ENCODE measurements at regions not wholly inside any gene's neighbourhood (a gene's known extent, or its start where the extent isn't known, plus 50 kb on each side); places are given as distances from the start of the nearest gene placed in this dataset.

DNA sequence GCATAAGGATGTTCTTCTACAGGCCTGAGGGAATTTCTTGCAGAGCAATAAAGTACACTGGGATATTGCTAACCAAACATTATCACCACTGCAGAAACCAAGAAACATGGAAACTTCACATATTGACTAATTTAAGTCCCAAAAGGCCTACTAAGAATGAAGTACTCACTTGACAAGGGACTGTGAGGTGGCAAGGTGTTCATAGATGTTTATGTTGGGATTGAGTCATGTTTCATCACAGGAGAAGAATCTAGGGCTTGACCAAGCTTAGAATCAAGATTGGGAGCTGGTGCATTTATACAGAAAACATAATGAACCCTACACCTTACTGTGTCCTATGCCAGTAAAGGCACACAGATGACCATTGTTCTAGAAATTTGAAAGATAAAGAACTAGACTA, 56.7 kb upstream of the GAS1 start:
- H3K9me3 ChIP-seq (ENCODE audit: insufficient read depth in 2 of 2, low read depth in 1 of 2, low read length in 1 of 2) = no peaks in the 10 kb centered on the region
- H3K36me3 ChIP-seq (ENCODE audit: control insufficient read depth in 2 of 4, insufficient read depth in 4 of 4, low read length in 3 of 4) = no peaks in the 10 kb centered on the region
- no peak overlapping the region for H3K56ac ChIP-seq (replicated peaks; ENCODE audit: insufficient read length, low read depth, low read length)
- H3K4me3 ChIP-seq (ENCODE audit: extremely low read depth in 1 of 4, insufficient read depth in 2 of 4, low read depth in 3 of 4, low read length in 4 of 4) = no peak overlapping the region
- H4K91ac ChIP-seq (replicated peaks; ENCODE audit: insufficient read length, low read length) = no peak overlapping the region
- no peak overlapping the region for H3K14ac ChIP-seq (ENCODE audit: insufficient read length)
- no peak for DNase-seq (ENCODE audit: low read depth in 1 of 2, low spot score in 2 of 2)
- no peak overlapping the region for H2BK12ac ChIP-seq (ENCODE audit: low read depth, low read length)
- no peak for FAIRE-seq
- no peak overlapping the region for H3K18ac ChIP-seq (ENCODE audit: extremely low read depth, low read length)
- no peak overlapping the region for H2BK20ac ChIP-seq (ENCODE audit: low read length)
- H3K4me1 ChIP-seq (replicated peaks in 1 of 4; ENCODE audit: control insufficient read depth in 3 of 4, insufficient read depth in 4 of 4, low read length in 3 of 4) = no peaks in the 10 kb centered on the region
- no peaks in the 10 kb centered on the region for H3K79me2 ChIP-seq (ENCODE audit: control insufficient read depth in 1 of 2, insufficient read depth in 2 of 2, low read length in 2 of 2)
- no peak overlapping the region for H2BK5ac ChIP-seq (ENCODE audit: low read depth, low read length)
- H3K79me1 ChIP-seq (ENCODE audit: low read depth, low read length) = no peaks in the 10 kb centered on the region
- H4K20me1 ChIP-seq (replicated peaks in 1 of 2; ENCODE audit: control insufficient read depth in 1 of 2, insufficient read depth in 2 of 2, low read length in 2 of 2) = no peaks in the 10 kb centered on the region
- no peak overlapping the region for H4K5ac ChIP-seq (ENCODE audit: insufficient read length, low read depth, low read length)
- no peak overlapping the region for H3K23ac ChIP-seq (ENCODE audit: insufficient read length)
- no peaks in the 10 kb centered on the region for H3K27me3 ChIP-seq (replicated peaks in 1 of 4; ENCODE audit: control insufficient read depth in 3 of 4, extremely low read depth in 1 of 4, insufficient read depth in 3 of 4, low read length in 3 of 4)
- no peak overlapping the region for H2AFZ ChIP-seq (ENCODE audit: low read length)
- H3K4ac ChIP-seq (replicated peaks; ENCODE audit: insufficient read length, low read depth, low read length) = no peak overlapping the region
- H4K8ac ChIP-seq (ENCODE audit: extremely low read depth, insufficient read depth, low read length) = no peak overlapping the region
- ChIA-PET CTCF (ENCODE audit: partially characterized antibody) (no interaction called here), POLR2A (ENCODE audit: partially characterized antibody) (no interaction called here)
- H3K27ac ChIP-seq (ENCODE audit: low read depth, low read length) = no peak overlapping the region
- H2BK120ac ChIP-seq (replicated peaks; ENCODE audit: low read depth, low read length) = no peak overlapping the region
- no peaks in the 10 kb centered on the region for H3K23me2 ChIP-seq (ENCODE audit: low read depth, low read length)
- H2BK15ac ChIP-seq (ENCODE audit: low read length) = no peak overlapping the region
- H3K9ac ChIP-seq (replicated peaks in 1 of 4; ENCODE audit: extremely low read depth in 1 of 4, low read depth in 3 of 4, low read length in 3 of 4) = no peak overlapping the region
- H3K4me2 ChIP-seq (ENCODE audit: insufficient read depth in 1 of 2, low read depth in 2 of 2, low read length in 2 of 2) = no peak overlapping the region
- no peak overlapping the region for H2AK5ac ChIP-seq (ENCODE audit: low read depth, low read length)
- TF ChIP-seq CBX8 (IDR thresholded peaks at IDR 0.05; ENCODE audit: borderline replicate concordance, low read depth, low read length) (no peak), HDAC2 (IDR thresholded peaks at IDR 0.05; ENCODE audit: borderline replicate concordance in 1 of 2, low read depth in 2 of 2, low read length in 2 of 2) (no peak)
- TF ChIP-seq, protein P1, sequence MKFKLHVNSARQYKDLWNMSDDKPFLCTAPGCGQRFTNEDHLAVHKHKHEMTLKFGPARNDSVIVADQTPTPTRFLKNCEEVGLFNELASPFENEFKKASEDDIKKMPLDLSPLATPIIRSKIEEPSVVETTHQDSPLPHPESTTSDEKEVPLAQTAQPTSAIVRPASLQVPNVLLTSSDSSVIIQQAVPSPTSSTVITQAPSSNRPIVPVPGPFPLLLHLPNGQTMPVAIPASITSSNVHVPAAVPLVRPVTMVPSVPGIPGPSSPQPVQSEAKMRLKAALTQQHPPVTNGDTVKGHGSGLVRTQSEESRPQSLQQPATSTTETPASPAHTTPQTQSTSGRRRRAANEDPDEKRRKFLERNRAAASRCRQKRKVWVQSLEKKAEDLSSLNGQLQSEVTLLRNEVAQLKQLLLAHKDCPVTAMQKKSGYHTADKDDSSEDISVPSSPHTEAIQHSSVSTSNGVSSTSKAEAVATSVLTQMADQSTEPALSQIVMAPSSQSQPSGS (IDR thresholded peaks at IDR 0.05; ENCODE audit: low read length) = no peak
